NCI-H82 (cell line): ENCODE measurements at regions not wholly inside any gene's neighbourhood (a gene's known extent, or its start where the extent isn't known, plus 50 kb on each side); places are given as distances from the start of the nearest gene placed in this dataset.
"Not testable (repeated sequence)": the region's sequence is repeated elsewhere in the genome, so short reads cannot be mapped to it uniquely, and the experiment has no call there.

Experiments used
- DNase-seq: peaks from one replicate; lab custom pipeline; 2025; lab: John Stamatoyannopoulos, UW

DNA sequence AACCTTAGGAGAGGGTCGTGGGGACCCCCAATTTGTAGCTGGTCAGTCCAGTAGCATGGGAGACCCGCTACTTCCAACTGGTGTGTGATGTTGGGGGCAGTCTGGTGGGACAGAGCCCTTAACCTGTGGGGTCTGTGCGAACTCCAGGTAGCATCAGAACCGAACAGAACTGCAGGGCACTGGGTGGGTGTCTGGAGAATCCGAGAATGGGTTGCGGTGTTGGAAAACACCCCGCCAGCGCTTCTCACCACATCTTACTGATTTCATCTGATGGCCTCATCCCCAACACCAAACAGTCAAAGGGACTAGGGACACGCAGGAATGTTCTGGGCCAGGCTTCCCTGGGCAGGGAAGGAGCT lies 89.3 kb downstream of the KCNJ18 start:
- DNase-seq, result not testable (repeated sequence)

DNA sequence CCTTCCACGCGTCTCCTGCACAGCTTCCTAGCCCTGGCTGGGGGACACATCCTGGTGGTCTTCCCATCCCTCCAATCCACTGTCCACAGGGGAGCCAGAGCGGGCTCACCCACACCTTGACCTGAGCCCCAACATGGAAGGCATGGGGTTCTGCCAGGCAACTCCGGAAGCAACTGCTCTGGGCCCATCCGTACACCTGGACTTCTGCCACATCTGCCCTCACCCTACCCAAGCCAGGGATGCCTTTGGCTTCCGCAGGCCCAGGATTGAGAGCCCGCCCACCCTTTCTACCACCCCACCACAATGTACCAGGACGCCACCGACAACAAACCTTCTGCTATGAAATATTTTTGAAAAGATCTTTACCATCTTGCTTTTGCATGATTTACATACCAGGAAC lies 89.8 kb downstream of the KCNJ18 start:
- not testable (repeated sequence) for DNase-seq

DNA sequence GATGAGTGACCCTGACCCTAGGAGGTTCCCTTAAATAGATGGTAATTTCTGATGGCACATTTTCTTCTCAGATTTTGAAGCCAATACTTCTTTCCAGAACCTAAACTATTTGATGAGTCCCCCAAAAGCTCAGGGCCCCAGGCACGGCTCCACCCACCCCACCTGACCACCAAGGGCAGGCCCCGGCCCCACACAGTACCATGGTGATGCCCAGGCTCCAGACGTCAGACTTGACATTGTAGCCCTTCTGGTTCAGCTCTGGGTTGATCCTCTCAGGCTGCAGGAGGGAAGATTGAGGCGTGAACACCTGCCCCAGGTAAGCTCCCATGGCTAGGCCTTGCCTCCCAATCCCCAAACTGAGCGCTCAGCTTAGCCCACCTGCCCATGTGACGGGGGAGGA lies 90.3 kb downstream of the KCNJ18 start:
- DNase-seq, result not testable (repeated sequence)

DNA sequence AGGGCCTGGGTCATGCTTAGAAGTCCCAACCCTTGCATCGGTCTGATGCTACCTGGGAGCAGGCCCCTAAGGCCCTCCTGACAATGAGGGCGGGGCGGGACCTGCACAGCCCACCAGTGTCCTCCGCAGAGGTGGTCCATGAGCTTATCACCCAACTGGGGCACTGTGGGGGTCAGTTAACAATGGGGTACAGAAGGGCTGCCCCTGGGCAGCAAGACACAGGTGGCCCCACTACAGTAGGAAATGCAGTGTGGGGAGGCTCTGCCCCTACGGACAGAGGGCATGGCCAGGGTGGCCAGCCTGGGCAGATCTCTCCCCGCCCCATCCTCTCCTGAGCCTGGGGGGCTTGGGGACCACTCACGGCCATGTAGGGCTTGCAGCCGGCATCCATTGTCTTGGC lies 90.7 kb downstream of the KCNJ18 start:
- not testable (repeated sequence) for DNase-seq

DNA sequence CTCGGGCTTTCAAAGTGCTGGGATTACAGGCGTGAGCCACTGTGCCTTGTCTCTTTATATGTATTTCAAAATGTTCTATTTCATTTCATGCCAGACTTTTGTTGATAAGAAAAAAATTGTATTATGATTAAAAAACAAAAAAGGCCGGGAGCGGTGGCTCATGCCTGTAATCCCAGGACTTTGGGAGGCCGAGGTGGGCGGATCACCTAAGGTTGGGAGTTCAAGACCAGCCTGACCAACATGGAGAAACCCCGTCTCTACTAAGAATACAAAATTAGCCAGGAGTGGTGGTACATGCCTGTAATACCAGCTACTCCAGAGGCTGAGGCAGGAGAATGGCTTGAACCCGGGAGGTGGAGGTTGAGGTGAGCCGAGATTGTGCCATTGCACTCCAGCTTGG lies 121.9 kb downstream of the KCNJ18 start:
- DNase-seq, result not testable (repeated sequence)

DNA sequence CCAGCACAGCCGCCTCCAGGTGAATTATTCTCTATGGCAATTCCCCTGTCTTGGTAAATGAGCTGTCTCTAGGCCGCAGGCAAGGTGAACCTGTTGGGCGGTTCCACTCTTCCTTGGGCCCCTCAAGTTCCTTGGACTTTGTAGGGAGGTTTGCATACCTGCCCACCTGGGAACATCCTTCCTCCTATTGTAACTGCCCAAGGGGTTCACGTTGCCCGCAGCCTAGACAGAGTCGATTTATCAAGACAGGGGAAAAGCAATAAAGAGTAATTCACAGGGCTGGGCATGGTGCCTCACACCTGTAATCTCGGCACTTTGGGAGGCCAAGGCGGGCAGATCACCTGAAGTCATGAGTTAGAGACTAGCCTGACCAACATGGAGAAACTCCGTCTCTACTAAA lies 122.5 kb downstream of the KCNJ18 start:
- no peak for DNase-seq

DNA sequence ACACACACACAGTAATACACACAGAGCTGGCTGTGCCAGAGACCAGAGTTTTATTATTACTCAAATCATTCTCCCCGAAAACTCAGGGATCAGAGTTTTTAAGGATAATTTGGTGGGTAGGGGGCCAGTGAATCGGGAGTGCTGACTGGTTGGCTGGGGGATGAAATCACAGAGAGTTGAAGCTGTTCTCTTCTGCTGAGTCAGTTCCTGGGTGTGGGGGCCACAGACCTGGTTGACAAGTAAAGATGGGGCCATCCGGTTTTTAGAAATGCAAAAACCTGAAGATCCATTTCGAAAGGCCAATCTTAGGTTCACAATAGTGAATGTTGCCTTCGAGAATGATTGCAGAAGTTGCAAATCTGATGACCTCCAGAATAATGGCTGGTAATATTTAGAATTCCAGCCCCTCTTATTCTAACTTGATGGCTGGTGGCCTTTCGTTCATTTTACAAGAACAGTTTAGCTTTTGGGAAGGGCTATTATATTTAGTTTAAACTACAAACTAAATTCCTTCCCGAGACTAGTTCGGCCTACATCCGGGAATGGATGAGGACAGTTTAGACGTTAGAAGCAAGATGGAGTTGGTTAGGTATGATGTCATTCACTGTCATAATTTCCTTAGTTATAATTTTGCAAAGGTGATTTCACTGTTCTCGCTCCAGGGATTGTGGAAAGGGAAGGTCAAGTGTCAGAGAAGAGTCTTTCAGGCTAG lies 123.2 kb downstream of the KCNJ18 start:
- DNase-seq, result no peak

DNA sequence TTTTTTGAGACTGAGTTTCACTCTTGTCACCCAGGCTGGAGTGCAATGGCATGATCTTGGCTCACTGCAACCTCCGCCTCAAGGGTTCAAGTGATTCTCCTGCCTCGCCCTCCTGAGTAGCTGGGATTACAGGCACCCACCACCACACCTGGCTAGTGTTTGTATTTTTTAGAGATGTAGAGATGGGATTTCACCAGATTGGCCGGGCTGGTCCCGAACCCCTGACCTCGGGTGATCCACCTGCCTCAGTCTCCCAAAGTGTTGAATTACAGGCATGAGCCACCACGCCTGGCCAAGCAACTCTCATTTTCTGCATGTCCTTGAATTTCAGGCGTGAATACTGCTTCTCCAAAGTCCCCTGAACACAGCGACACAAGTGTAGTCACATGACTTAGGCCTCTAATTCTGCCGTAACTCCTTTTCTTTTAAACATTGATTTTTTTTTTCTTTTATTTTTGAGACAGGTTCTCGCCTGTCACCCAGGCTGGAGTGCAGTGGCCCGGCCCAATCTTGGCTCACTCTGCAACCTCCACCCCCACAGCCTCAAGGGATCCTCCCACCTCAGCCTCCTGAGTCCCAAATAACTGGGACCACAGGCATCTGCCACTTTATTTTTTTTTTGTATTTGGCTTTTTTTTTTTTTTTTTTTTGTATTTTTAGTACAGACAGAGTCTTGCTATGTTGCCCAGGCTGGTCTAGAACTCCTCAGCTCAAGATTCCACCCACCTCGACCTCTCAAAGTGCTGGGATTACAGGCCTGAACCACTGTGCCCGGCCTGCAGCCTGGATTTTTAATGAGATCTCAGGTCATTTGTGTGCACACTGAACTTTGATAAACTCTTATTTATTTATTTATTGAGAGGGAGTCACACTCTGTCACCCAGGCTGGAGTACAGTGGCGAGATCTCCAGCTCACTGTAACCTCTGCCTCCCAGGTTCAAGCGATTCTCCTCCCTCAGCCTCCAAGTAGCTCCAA lies 124.6 kb downstream of the KCNJ18 start:
- no peak for DNase-seq

DNA sequence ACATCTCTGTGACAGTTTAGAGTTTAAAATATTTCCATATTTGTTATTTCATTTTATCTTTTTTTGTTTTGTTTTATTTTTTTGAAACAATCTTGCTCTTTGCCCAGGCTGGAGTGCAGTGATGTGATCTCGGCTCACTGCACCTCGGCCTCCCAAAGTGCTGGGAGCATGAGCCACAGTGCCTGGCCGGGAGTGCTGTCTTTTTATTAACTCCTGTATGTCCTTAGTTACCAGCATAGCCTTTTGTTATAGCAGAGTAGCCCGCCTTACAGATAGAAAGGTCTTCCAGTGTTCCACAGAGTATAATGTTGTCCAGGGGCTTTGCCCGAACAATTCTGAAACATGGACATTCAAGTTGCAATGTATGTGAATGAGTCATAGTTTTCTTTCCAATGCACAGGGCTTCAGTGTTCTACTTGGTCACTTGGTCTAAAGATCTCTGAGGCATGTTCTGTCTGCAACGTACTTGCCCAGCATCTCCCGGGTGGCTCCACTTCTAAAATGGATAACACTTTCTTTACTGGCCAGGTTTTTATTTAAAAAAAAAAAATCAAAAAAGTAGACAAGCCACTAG lies 125.6 kb downstream of the KCNJ18 start:
- DNase-seq, result no peak

DNA sequence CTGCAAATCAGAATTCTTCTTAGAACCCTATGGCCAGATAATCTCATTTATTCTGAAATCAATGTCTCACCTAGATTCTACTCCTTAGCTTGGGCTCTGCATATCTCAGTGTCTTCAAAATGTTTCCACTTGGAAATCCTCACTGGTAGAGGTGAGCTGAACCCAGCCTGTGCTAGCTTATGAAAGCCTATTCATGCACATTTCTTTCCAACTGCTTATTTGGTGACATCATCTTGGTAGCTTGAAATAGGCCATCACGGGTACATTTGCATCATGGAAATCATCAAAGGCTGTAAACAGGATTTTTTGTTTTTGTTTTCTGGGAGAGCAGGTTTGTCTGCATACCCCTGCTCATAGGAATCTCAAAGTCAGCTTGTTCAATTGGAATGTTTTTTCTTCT lies 130.8 kb downstream of the KCNJ18 start:
- no peak for DNase-seq

DNA sequence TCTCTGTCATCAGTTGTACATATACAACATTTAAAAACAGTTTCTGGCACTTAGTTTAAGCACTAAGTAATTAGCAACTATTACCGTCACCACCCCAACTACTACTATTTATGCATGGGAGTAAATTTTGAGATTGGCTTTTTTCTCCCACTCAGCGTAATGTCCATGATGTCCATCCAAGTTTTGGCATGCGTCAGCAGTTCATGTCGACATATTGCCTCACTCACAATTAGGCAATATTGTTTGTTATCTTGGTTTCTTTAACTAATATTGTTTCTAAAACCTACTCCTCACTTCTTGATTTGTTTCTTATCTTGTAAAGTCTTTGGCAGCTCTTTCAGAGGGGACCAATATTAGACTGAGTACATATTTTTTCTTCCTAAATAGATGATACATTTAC lies 131.3 kb downstream of the KCNJ18 start:
- DNase-seq, result no peak

DNA sequence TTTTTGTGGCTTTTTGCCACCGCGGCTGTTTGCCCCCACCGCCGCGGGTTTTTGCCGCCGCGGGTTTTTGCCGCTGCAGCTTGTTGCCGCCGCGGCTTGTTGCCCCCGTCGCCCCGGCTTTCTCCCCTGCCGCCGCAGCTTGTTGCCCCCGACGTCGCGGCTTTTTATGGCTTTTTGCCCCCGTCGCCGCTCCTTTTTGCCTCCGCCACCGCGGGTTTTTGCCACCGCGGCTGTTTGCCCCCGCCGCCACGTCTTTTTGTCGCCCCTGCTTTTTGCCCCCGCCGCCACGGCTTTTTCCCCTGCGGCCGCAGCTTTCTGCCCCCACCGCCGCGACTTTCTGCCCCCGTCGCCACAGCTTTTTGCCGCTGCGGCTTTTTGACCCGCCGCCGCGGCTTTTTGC lies 149.5 kb downstream of the KCNJ18 start:
- DNase-seq, result no peak

DNA sequence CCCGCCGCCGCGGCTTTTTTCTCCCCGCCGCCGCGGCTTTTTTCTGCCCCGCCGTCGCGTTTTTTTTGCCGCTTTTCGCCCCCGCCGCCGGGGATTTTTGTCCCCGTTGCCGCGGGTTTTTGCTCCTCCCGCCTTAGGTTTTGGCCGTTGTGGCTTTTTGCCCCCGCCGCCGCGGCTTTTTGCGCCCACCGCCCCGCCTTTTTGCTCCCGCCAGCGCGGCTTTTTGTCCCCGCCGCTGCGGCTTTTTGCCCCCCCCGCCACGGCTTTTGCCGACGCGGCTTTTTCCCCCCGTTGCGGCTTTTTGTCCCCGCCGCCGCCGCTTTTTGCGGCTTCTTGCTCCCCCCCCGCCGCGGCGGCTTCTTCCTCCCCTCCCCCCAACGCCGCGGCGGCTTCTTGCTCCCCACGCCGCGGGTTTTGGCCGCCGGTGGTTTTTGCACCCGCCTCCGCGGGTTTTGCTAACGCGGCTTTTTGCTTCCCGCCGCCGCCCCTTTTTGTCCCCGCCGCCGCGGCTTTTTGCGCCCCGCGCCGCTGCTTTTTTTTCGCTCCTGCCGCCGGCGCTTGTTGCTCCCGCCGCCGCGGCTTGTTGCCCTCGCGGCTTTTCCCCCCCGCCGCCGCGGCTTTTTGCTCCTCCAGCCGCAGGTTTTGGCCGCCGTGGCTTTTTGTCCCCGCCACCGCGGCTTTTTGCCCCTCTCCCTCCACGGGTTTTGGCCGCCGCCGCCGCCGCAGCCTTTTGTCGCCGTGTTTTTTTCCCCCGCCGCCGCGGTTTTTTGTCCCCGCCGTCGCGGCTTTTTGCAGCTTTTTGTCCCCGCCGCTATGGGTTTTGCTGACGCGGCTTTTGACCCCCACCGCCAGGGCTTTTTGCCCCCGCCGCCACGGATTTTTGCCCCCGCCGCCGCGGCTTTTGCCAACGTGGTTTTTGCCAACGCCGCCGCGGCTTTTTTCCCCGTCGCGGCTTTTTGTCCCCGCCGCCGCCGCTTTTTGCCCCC lies 150.3 kb downstream of the KCNJ18 start:
- no peak for DNase-seq

DNA sequence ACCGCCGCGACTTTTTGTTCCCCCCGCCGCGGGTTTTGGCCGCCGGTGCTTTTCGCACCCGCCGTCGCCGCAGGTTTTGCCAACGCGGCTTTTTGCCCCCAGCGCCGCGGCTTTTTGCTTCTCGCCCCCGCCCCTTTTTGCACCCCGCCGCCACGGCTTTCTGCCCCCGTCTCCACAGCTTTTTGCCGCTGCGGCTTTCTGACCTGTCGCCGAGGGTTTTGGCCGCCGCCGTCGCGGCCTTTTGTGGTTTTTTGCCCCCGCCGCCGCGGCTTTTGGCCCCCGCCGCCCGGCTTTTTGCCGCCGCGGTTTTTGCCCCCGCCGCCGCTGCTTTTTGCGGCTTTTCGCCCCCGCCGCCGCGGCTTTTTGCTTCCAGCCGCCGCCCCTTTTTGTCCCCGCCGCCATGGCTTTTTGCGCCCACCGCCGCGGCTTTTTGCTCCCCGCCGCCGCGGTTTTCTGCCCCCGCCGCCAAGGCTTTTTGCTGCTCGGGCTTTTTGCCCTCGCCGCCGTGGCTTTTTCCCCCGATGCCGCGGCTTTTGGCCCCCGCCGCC lies 151.1 kb downstream of the KCNJ18 start:
- no peak for DNase-seq

DNA sequence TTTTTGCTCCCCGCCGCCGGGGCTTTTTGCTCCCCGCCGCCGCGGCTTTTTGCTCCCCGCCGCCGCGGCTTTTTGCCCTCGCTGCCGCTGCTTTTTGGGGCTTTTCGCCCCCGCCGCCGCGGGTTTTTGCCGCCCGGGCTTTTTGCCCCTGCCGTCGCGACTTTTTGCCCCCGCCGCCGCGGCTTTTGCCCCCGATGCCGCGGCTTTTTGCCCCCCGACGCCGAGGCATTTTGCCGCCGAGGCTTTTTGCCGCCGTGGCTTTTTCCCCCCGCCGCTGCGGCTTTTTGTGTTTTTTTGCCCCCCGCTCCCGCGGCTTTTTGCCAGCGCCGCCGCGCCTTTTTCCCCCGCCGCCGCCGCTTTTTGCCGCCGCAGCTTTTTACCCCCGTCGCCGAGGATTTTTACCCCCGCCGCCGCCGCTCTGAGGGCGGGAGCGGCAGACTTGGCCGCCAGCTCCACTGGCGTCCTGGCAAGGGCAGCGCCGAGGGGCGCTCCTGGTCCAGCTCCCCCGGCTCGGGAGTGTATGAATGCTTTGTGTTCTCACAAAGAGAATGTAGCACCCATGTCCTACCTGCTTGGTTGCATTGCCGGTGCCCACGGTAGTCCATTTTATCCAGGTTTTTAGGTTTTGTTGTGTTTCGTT lies 151.7 kb downstream of the KCNJ18 start:
- no peak for DNase-seq

DNA sequence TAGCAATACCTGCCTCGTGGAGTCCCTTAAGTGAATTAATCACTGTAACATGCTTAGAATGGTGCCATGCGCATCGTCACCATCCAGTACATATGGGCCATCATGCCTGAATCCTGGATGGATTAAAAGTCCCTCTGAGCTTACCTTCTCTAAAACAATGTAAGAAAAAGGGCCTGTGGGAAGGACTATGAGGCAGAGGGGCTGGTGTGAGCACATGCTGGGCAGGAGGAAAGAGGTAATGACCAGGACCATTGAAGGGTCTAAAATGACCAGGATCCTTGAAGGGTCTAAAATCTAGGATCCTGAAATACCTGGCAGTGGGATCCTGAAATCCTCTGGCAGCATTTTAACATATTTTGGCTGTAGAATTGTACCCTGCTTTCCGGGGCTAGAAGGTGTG lies 156.2 kb downstream of the KCNJ18 start:
- DNase-seq, result not testable (repeated sequence)

DNA sequence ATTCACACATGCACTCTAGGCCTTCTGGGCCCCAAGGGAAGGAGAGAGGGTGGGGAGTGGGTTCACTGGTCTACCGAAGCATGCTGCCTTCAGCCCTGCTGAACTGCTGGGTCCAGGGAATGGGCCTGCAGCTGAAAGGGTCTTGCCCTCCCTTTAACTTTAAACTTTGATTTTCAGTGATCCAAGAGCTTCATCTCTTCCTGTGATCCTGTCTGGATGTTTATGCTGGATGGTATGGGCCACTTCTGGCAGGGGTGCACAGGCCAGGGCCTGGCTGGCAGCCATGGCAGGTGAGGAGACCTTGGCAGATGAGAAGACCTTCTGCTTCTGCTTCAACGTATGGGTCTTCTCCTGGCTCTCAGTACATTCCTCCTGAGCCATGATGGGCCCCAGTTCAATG lies 156.7 kb downstream of the KCNJ18 start:
- DNase-seq, result not testable (repeated sequence)

DNA sequence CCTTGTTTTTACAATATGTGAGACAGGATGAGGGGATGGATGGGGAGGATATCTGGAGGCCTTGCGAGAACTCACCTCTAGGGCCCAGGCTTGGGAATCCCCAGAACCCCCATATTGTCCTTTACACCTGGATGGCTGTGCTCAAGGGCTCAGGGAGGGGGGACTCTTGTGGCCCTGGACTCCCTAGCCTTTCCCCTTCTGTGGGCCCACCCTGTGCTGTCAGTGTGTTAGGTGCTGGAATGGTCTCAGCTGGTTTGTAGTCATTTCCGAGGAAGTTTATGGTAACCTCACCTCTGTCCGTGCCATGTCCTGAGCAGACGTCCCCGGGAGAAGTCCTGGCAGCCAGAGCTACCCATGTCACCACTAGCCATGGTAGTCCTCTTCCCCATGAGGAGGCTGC lies 158.3 kb downstream of the KCNJ18 start:
- not testable (repeated sequence) for DNase-seq
